GM12878 (cell line): ENCODE measurements at regions not wholly inside any gene's neighbourhood (a gene's known extent, or its start where the extent isn't known, plus 50 kb on each side); places are given as distances from the start of the nearest gene placed in this dataset.

Source experiments
- ATAC-seq: fragments of 200-7000 bp; cut with Tn5 transposase; 3 replicates; pipeline ENCODE4 v1.9.1; 2020; ENCODE audit warnings: mild to moderate bottlenecking, moderate library complexity
- BruUV-seq: library from RNA; stranded (reverse); fragments of 400-500 nt; replicated peaks from 2 replicates; lab custom pipeline; 2021; lab: Mats Ljungman, UMichigan
- CTCF ChIA-PET: fragments of 300-600 bp; sonication (Branson Sonifier 250); formaldehyde crosslinking; extraction: SDS; loops from one replicate; lab custom pipeline; 2021; ENCODE audit warnings: inconsistent platforms; lab: Yijun Ruan, JAX
- POLR2A ChIA-PET: fragments of 350-600 bp; formaldehyde crosslinking; extraction: SDS; loops from one replicate; lab custom pipeline; 2021; ENCODE audit warnings: inconsistent platforms; lab: Charles Lee
- RAD21 ChIA-PET: fragments of 300-600 bp; sonication (Branson Sonifier 250); formaldehyde crosslinking; loops from one replicate; lab custom pipeline; 2023; ENCODE audit warnings: antibody characterized with exemption; ENCODE audit not compliant: unreplicated experiment; lab: Charles Lee
- SMC1A ChIA-PET: fragments of 300-600 bp; sonication (Branson Sonifier 250); formaldehyde crosslinking; loops from one replicate; lab custom pipeline; 2023; ENCODE audit not compliant: unreplicated experiment, uncharacterized antibody; lab: Charles Lee
- DNase-seq: peaks from one replicate; pipeline ENCODE4 v3.0.0-alpha.2; 2011; ENCODE audit warnings: low read depth, low spot score
- FAIRE-seq: peaks from 3 replicates; lab custom pipeline; 2011; peaks lifted over from hg19 to GRCh38; lab: Jason Lieb, UNC
- H2AFZ ChIP-seq: 2 replicates; pipeline ENCODE4 v1.6.0; 2011; ENCODE audit warnings: low read depth, low read length, control low read depth; ENCODE audit not compliant: control insufficient read depth
- H3K27ac ChIP-seq: 2 replicates; pipeline ENCODE4 v1.5.1; 2011; ENCODE audit warnings: control low read depth; ENCODE audit not compliant: control insufficient read depth, insufficient read depth
- H3K27me3 ChIP-seq, 2 experiments: replicated peaks in 1 of 2; 2 replicates each; pipeline versions ENCODE4 v1.6.0 to v1.6.1; 2011; ENCODE audit warnings: low read length in 1 of 2; ENCODE audit not compliant: control insufficient read depth in 2 of 2, insufficient read depth in 2 of 2
- H3K36me3 ChIP-seq, 2 experiments: 2 replicates each; pipeline ENCODE4 v1.5.1; 2011; ENCODE audit warnings: low read length in 1 of 2; ENCODE audit not compliant: control insufficient read depth in 2 of 2, insufficient read depth in 2 of 2
- H3K4me1 ChIP-seq: 2 replicates; pipeline ENCODE4 v1.6.1; 2011; ENCODE audit warnings: mild to moderate bottlenecking, low read length, moderate library complexity, mixed read lengths; ENCODE audit not compliant: control insufficient read depth, insufficient read depth
- H3K4me2 ChIP-seq: 2 replicates; pipeline ENCODE4 v1.6.0; 2011; ENCODE audit warnings: control low read depth; ENCODE audit not compliant: control insufficient read depth, insufficient read depth
- H3K4me3 ChIP-seq: fragments of 200-600 bp; sonication (generic); 2 replicates; pipeline ENCODE4 v1.5.1; 2016
- H3K79me2 ChIP-seq: 2 replicates; pipeline ENCODE4 v1.6.0; 2011; ENCODE audit warnings: low read length; ENCODE audit not compliant: control insufficient read depth, insufficient read depth
- H3K9ac ChIP-seq: 2 replicates; pipeline ENCODE4 v1.8.0; 2011; ENCODE audit warnings: low read length, control low read depth, mixed read lengths; ENCODE audit not compliant: control insufficient read depth, insufficient read depth
- H3K9me3 ChIP-seq: replicated peaks from 3 replicates; pipeline ENCODE4 v1.5.1; 2011; ENCODE audit warnings: mild to moderate bottlenecking, low read length; ENCODE audit not compliant: control insufficient read depth, insufficient read depth
- H4K20me1 ChIP-seq: 2 replicates; pipeline ENCODE4 v1.6.0; 2011; ENCODE audit not compliant: control insufficient read depth, insufficient read depth
- ATF3 ChIP-seq: IDR thresholded peaks from 2 replicates; pipeline ENCODE4 v1.6.1; 2011; ENCODE audit warnings: low read depth, mild to moderate bottlenecking, low read length, moderate library complexity, borderline replicate concordance; ENCODE audit errors: extremely low read depth
- BCLAF1 ChIP-seq: fragments of 450-650 bp; IDR thresholded peaks from 2 replicates; pipeline ENCODE4 v1.6.1; 2017; ENCODE audit warnings: antibody characterized with exemption, mild to moderate bottlenecking, moderate library complexity
- CHD2 ChIP-seq: IDR thresholded peaks from 2 replicates; pipeline ENCODE4 v1.6.1; 2011; ENCODE audit warnings: low read depth, low read length, improper control_type of control experiment, borderline replicate concordance
- HDAC6 ChIP-seq: fragments of 200-600 bp; sonication (generic); IDR thresholded peaks from one replicate; pipeline ENCODE4 v1.8.0; 2017; ENCODE audit warnings: antibody characterized with exemption; ENCODE audit not compliant: unreplicated experiment
- HSF1 ChIP-seq: fragments of 150-350 bp; IDR thresholded peaks from 2 replicates; pipeline ENCODE4 v1.6.1; 2014; ENCODE audit warnings: mild to moderate bottlenecking, low read depth, low read length
- JUNB ChIP-seq: IDR thresholded peaks from 2 replicates; pipeline ENCODE4 v1.6.1; 2016; ENCODE audit warnings: antibody characterized with exemption, mild to moderate bottlenecking
- JUND ChIP-seq: IDR thresholded peaks from 2 replicates; pipeline ENCODE4 v1.6.1; 2012; ENCODE audit warnings: low read depth, mild to moderate bottlenecking, low read length, improper control_type of control experiment, moderate library complexity
- KAT2A ChIP-seq: conservative IDR thresholded peaks from 2 replicates; pipeline ENCODE4 v1.6.1; 2011; ENCODE audit warnings: low read depth, low read length; ENCODE audit not compliant: control insufficient read depth
- MYB ChIP-seq: fragments of 150-350 bp; IDR thresholded peaks from 2 replicates; pipeline ENCODE4 v1.6.1; 2014; ENCODE audit warnings: mild to moderate bottlenecking, low read depth, low read length, borderline replicate concordance
- NFIC ChIP-seq: IDR thresholded peaks from 2 replicates; pipeline ENCODE4 v1.6.1; 2012; ENCODE audit warnings: low read depth, mild to moderate bottlenecking, inconsistent platforms, low read length, moderate library complexity
- NRF1 ChIP-seq: conservative IDR thresholded peaks from 2 replicates; pipeline ENCODE4 v1.6.1; 2011; ENCODE audit warnings: mild to moderate bottlenecking, low read depth, low read length, improper control_type of control experiment
- RAD21 ChIP-seq: IDR thresholded peaks from 2 replicates; pipeline ENCODE4 v1.6.1; 2011; ENCODE audit warnings: mild to moderate bottlenecking, low read depth, low read length, moderate library complexity; ENCODE audit not compliant: insufficient read depth
- RBBP5 ChIP-seq: fragments of 200-600 bp; sonication (generic); conservative IDR thresholded peaks from 2 replicates; pipeline ENCODE4 v1.6.1; 2016
- RELB ChIP-seq: fragments of 450-650 bp; IDR thresholded peaks from 2 replicates; pipeline ENCODE4 v1.6.1; 2017; ENCODE audit warnings: low read depth, mild to moderate bottlenecking, moderate library complexity
- SREBF1 ChIP-seq: IDR thresholded peaks from 2 replicates; pipeline ENCODE4 v1.6.1; 2012; ENCODE audit warnings: mild to moderate bottlenecking, low read length
- ZZZ3 ChIP-seq: IDR thresholded peaks from 2 replicates; pipeline ENCODE4 v1.6.1; 2011; ENCODE audit warnings: low read depth; ENCODE audit not compliant: control insufficient read depth, insufficient read length
- WGBS: methylation state at CpG from one replicate; pipeline ENCODE4 v1.1.6; 2016; ENCODE audit warnings: low lambda C conversion rate; ENCODE audit not compliant: insufficient replicate concordance, insufficient coverage; ENCODE audit errors: missing lambda C conversion rate; 5-methylcytosine and 5-hydroxymethylcytosine counted together
- in situ Hi-C: fragments of 300-500 bp; cut with MboI; formaldehyde crosslinking; loops from 9 replicates; pipeline ENCODE4 v1.14.3; 2018; ENCODE audit warnings: mixed read lengths
- intact Hi-C: fragments of 100-400 bp; cut with micrococcal nuclease; formaldehyde crosslinking; loops from one replicate; pipeline ENCODE4 v1.14.2; 2022; ENCODE audit not compliant: unreplicated experiment

GRCh38 chr5:16992444-16992843 is 56.4 kb upstream of the MYO10 start (continued):
- TF ChIP-seq ATF3 (no peak), HSF1 (no peak), JUND (no peak), NRF1 (no peak), RBBP5 (no peak), RAD21 (no peak)

GRCh38 chr5:16994565-16994964 is 58.5 kb upstream of the MYO10 start:
- ChIA-PET POLR2A (no interaction called here), CTCF (no interaction called here), RAD21 (no interaction called here), SMC1A (no interaction called here)
- intact Hi-C loops, result no loop called here
- no peak overlapping the region for H3K4me2 ChIP-seq
- no peaks in the 10 kb centered on the region for H4K20me1 ChIP-seq
- DNase-seq (no peak), ATAC-seq (no peak), FAIRE-seq (no peak)
- H3K27me3 ChIP-seq, result no peaks in the 10 kb centered on the region
- no peak overlapping the region for H3K27ac ChIP-seq
- no TSS peak for BruUV-seq
- no peaks in the 10 kb centered on the region for H3K79me2 ChIP-seq
- H3K9ac ChIP-seq, result no peak overlapping the region
- no peak overlapping the region for H2AFZ ChIP-seq
- TF ChIP-seq NFIC (no peak), KAT2A (no peak), HDAC6 (no peak), BCLAF1 (no peak), JUNB (no peak), RAD21 (no peak), ZZZ3 (no peak), MYB (no peak), SREBF1 (no peak), CHD2 (no peak), RELB (no peak)
- no peak overlapping the region for H3K4me3 ChIP-seq
- H3K9me3 ChIP-seq, result no peaks in the 10 kb centered on the region; the same call in 2 of the 3 replicates
- H3K36me3 ChIP-seq, result no peaks in the 10 kb centered on the region
- WGBS, result 23% methylated on average over 3 of the region's 3 CpGs
- in situ Hi-C loops, result no loop called here
- H3K4me1 ChIP-seq, result no peaks in the 10 kb centered on the region
